PC-9 (cell line): ENCODE measurements at regions not wholly inside any gene's neighbourhood (a gene's known extent, or its start where the extent isn't known, plus 50 kb on each side); places are given as distances from the start of the nearest gene placed in this dataset.

Experiments used
- EZH2 ChIP-seq: fragments of 200-600 bp; sonication (generic); IDR thresholded peaks from 2 replicates; pipeline ENCODE4 v1.8.0; 2017; ENCODE audit warnings: antibody characterized with exemption, low read depth
- TF ChIP-seq, protein P1 (sequence below): fragments of 200-600 bp; sonication (generic); conservative IDR thresholded peaks from 2 replicates; pipeline ENCODE4 v1.6.1; 2017; ENCODE audit warnings: mixed run types, antibody characterized with exemption, mild to moderate bottlenecking, moderate library complexity

DNA sequence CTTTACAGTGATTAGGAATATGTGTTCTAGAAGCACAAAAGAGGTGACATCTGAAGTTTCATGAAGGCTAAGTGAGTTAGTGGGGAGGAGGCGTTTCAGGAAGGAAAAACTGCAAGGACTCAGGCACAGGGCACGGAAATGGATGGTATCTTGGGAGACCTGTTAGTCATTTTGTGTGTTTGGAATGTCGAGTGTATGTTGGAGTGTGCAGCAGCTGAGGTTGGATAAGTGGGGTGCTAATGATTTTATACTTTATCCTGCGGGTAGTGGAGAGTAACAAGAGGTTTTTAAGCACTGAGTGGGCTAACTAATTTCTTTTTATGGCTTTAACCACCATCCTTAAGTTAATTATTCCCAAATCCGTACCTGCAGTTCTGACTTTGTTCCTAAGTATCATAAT, 571.5 kb upstream of the FBXO33 start:
- TF ChIP-seq, protein P1, sequence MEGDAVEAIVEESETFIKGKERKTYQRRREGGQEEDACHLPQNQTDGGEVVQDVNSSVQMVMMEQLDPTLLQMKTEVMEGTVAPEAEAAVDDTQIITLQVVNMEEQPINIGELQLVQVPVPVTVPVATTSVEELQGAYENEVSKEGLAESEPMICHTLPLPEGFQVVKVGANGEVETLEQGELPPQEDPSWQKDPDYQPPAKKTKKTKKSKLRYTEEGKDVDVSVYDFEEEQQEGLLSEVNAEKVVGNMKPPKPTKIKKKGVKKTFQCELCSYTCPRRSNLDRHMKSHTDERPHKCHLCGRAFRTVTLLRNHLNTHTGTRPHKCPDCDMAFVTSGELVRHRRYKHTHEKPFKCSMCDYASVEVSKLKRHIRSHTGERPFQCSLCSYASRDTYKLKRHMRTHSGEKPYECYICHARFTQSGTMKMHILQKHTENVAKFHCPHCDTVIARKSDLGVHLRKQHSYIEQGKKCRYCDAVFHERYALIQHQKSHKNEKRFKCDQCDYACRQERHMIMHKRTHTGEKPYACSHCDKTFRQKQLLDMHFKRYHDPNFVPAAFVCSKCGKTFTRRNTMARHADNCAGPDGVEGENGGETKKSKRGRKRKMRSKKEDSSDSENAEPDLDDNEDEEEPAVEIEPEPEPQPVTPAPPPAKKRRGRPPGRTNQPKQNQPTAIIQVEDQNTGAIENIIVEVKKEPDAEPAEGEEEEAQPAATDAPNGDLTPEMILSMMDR, result no peak
- no peak for TF ChIP-seq EZH2
